Neutrophil (primary cell): ENCODE measurements at regions not wholly inside any gene's neighbourhood (a gene's known extent, or its start where the extent isn't known, plus 50 kb on each side); places are given as distances from the start of the nearest gene placed in this dataset.

Experiments used
- H3K27ac ChIP-seq: fragments of 200-600 bp; sonication (generic); 2 replicates; pipeline ENCODE4 v1.5.1; 2016; ENCODE audit warnings: mild to moderate bottlenecking, moderate library complexity
- H3K27me3 ChIP-seq: fragments of 200-600 bp; sonication (generic); 2 replicates; pipeline ENCODE4 v1.6.0; 2016; ENCODE audit warnings: mild to moderate bottlenecking
- H3K36me3 ChIP-seq: fragments of 200-600 bp; sonication (generic); 2 replicates; pipeline ENCODE4 v1.5.1; 2017
- H3K4me1 ChIP-seq, 2 experiments: fragments of 200-600 bp in 1 of 2; sonication (generic) in 1 of 2; 1 replicate in 1 of 2; 2 replicates in 1 of 2; pipeline versions ENCODE4 v1.5.1 to v1.6.1; 2013 to 2016; ENCODE audit warnings: low read depth in 1 of 2, low read length in 1 of 2, mild to moderate bottlenecking in 1 of 2, moderate library complexity in 1 of 2; ENCODE audit not compliant: control insufficient read depth in 1 of 2, insufficient read depth in 1 of 2
- H3K4me3 ChIP-seq, 2 experiments: fragments of 200-600 bp in 1 of 2; sonication (generic) in 1 of 2; 1 replicate in 1 of 2; 2 replicates in 1 of 2; pipeline ENCODE4 v1.5.1; 2013 to 2016; ENCODE audit warnings: low read depth in 1 of 2, low read length in 1 of 2, mild to moderate bottlenecking in 1 of 2, moderate library complexity in 1 of 2
- H3K9me3 ChIP-seq: fragments of 200-600 bp; sonication (generic); 2 replicates; pipeline ENCODE4 v1.5.1; 2016
- TF ChIP-seq, protein P1 (sequence below): fragments of 200-600 bp; sonication (generic); IDR thresholded peaks from 2 replicates; pipeline ENCODE4 v1.5.1; 2016; ENCODE audit warnings: antibody characterized with exemption

DNA sequence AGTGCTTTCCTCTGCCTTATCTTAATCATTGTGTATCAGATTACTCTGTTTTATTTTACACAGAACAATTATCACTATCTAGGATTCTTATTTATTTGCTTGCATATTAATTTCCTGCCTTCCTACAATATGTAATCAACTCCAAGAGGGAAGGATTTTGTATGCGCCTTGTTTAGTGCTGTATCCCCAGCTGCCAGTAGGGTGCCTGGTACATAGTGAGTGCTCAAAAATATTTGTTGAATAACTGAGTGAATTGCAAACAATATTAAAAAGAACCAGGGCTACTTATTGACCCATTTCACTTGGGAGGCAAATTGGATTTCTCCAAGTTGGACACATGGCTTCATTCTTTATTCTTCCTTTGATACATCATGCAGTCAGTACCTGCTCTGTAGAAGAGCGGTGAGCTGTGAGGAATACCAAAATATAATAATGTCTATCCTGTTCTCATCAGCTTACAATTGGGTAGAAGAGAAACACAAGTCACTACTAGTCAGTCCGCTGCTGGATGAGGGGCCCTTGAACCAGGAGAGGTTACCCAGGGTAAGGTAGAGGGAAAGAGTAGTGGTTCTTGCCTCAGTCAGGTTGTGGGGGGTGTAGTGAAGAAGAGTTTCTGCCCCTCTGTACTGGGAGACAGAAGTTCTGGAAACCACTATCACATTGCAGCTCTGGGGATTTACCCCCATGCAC is 233.9 kb upstream of the ZBTB20 start:
- Histone ChIP-seq H3K9me3 (no peaks in the 10 kb centered on the region), H3K27ac (no peak overlapping the region), H3K4me3 (no peak overlapping the region), H3K36me3 (no peaks in the 10 kb centered on the region), H3K27me3 (no peaks in the 10 kb centered on the region), H3K4me1 (no peaks in the 10 kb centered on the region)
- TF ChIP-seq, protein P1, sequence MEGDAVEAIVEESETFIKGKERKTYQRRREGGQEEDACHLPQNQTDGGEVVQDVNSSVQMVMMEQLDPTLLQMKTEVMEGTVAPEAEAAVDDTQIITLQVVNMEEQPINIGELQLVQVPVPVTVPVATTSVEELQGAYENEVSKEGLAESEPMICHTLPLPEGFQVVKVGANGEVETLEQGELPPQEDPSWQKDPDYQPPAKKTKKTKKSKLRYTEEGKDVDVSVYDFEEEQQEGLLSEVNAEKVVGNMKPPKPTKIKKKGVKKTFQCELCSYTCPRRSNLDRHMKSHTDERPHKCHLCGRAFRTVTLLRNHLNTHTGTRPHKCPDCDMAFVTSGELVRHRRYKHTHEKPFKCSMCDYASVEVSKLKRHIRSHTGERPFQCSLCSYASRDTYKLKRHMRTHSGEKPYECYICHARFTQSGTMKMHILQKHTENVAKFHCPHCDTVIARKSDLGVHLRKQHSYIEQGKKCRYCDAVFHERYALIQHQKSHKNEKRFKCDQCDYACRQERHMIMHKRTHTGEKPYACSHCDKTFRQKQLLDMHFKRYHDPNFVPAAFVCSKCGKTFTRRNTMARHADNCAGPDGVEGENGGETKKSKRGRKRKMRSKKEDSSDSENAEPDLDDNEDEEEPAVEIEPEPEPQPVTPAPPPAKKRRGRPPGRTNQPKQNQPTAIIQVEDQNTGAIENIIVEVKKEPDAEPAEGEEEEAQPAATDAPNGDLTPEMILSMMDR, result no peak

DNA sequence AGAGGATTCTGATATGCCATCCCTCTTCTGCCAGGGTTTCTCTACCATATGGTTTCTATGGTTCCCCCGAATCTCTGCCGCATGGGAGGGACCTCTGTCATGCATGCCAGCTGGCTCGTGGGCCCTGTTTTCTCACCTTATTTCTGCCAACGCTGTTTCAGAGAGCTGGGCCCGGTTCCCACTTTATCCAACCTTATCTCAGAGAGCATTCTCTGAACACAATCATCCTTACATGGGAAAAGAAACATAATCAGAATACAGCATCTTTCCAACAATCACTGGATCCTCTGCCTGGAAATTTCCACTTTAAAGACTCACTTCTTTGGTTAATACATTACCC is 234.5 kb upstream of the ZBTB20 start:
- TF ChIP-seq, protein P1, result no peak
- no peaks in the 10 kb centered on the region for H3K36me3 ChIP-seq
- H3K9me3 ChIP-seq, result no peaks in the 10 kb centered on the region
- H3K4me3 ChIP-seq, result no peak overlapping the region
- H3K4me1 ChIP-seq, result no peaks in the 10 kb centered on the region
- no peak overlapping the region for H3K27ac ChIP-seq
- H3K27me3 ChIP-seq, result no peaks in the 10 kb centered on the region

DNA sequence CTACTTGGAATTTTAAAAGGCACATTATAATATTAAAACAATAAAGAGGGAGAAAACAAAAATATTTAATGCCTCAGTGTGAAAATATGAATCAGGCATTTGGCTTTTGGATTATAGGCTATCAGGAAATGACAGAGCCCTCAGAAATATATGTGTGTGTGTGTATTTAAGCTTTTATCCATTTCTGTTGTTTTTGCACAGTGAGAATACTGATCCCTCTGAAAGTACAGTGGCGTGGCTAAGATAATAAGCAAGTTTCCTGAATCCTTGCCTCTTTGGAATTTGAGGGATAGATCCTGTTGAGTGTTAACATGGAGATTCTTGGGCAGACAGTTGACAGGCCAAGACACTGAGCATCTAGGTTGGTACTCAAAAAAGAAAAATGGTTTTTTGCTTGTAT is 234.8 kb upstream of the ZBTB20 start:
- TF ChIP-seq, protein P1, result no peak
- H3K4me1 ChIP-seq, result no peaks in the 10 kb centered on the region
- H3K36me3 ChIP-seq, result no peaks in the 10 kb centered on the region
- no peaks in the 10 kb centered on the region for H3K9me3 ChIP-seq
- H3K27ac ChIP-seq, result no peak overlapping the region
- H3K27me3 ChIP-seq, result no peaks in the 10 kb centered on the region
- no peak overlapping the region for H3K4me3 ChIP-seq

DNA sequence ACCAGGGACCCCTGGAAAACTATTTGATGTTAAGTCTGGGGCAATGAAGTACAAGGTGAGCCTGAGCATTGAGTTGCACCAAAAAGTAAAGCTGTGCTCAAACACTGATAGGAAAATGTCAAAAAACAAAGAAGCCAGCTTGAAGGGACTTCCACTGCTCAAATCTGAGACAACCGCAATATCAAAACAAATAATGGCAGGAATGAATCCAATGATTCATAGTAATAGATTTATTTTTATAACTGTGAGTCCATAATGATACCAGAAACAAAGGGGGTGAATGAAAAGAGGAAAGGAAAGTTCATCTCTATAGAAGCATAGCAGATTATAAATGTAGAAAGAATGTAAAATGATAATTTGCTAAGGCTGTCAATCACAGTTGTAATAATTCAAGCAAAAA is 237.3 kb upstream of the ZBTB20 start:
- H3K4me3 ChIP-seq, result no peak overlapping the region
- no peaks in the 10 kb centered on the region for H3K36me3 ChIP-seq
- TF ChIP-seq, protein P1, result no peak
- no peaks in the 10 kb centered on the region for H3K4me1 ChIP-seq
- no peaks in the 10 kb centered on the region for H3K27me3 ChIP-seq
- no peak overlapping the region for H3K27ac ChIP-seq
- H3K9me3 ChIP-seq, result no peaks in the 10 kb centered on the region

DNA sequence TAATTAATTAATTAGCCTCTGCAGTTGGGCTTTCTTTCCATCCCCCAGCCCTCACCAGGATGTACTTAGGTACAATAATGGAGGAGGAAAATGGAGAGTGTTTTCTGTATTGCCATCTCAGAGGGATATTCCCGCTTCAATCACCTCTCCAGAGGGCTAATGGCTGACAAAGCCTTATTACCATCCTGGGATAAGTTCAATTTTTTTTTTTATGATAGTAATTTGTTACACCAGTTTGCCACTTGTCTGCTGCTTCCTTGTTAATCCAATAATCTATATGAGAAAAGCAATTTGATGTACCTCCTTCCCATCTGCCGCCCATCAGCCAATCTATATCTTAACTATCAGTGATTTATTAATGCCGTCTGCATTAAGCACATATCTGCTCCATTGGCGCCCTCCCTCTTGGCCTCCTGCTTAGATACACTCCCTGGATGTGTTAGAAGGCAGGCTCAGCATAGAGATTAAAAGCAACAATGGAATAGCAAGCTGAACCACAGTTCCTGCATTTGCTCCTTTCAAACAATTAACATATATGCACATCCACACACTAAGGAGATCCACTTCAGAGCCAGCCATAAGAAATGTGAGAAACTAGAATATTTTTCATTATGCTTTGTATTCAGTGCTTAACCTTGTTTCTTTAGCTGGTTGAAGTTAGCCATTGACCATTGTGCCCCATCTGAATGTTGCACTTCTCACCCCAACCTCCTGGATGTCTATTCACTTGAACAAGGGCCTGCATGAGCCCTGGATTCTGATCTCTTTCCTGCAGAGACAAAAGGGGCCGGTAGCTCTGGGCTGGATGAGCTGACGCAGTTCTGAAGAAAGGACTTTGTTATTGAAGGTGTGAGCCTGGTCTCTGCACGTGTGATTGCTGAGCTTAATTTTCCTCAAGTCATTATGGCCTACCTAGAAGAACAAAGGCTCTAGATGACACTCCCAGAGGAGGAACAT is 237.3 kb upstream of the GAP43 start:
- TF ChIP-seq, protein P1, result no peak
- H3K4me1 ChIP-seq, result no peaks in the 10 kb centered on the region
- no peaks in the 10 kb centered on the region for H3K27me3 ChIP-seq
- H3K27ac ChIP-seq, result no peak overlapping the region
- H3K36me3 ChIP-seq, result no peaks in the 10 kb centered on the region
- H3K9me3 ChIP-seq, result no peaks in the 10 kb centered on the region
- H3K4me3 ChIP-seq, result no peak overlapping the region
